Hematopoietic multipotent progenitor cell treated with erythropoietin and hydrocortisone succinate and interleukin-3 and kit ligand, for 6 days (in vitro differentiated cells): ENCODE measurements at regions not wholly inside any gene's neighbourhood (a gene's known extent, or its start where the extent isn't known, plus 50 kb on each side); places are given as distances from the start of the nearest gene placed in this dataset.
A peak's percentile ranks its signal among the peaks of the same experiment; 100 is the strongest.
"Not testable (repeated sequence)": the region's sequence is repeated elsewhere in the genome, so short reads cannot be mapped to it uniquely, and the experiment has no call there.

Source experiments
- DNase-seq: peaks from one replicate; pipeline ENCODE4 v3.0.0-alpha.2; 2015

DNA sequence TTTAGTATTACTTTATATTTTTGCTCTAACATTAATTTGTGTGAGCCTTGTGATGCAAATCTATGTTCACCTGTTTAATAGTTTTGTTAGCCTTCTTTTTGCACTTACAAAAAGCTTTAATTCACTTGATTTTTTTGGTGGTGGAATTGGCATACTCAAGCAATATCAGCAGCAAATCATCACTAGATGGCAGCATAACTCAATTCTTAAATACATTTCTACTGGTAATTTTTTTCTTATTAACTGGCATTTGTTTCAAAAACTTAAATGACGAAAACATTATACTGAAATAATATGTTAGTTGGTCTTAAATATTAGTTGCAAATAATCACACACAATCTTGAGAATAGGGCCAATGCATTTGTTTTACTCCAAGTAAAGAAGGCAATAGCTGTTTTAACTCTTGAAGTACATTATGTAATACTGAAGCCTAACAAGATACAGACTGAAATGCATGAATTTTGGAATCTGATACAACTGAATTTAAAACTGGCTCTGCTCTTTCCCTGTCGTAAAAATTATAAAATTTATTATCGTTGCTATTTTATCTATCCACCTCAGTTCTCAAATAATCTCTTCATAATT, 151.5 kb downstream of the ATXN7L3B start:
- peak; percentile 70 for DNase-seq

DNA sequence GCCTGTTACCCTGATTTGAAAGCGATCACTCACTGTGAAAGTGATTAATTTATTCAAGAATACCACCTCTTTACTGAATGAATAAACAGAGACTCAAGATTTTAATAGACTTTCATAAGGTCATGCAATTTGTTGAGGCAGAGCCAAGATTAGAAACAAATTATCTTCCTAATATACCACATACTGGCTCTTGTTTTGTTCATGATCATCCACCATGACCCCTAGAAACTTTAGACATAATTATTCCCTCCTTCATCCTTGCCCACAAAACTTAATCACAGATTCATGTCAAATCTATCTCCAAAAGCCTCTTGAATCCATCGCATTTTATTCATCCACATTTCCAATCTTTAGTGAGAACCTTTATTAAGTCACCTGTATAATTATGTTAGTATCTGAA, 152.3 kb downstream of the ATXN7L3B start:
- no peak for DNase-seq

- no peak for DNase-seq
Measured at GRCh38 chr12:74719447-74719846, 181.8 kb downstream of the ATXN7L3B start.

DNA sequence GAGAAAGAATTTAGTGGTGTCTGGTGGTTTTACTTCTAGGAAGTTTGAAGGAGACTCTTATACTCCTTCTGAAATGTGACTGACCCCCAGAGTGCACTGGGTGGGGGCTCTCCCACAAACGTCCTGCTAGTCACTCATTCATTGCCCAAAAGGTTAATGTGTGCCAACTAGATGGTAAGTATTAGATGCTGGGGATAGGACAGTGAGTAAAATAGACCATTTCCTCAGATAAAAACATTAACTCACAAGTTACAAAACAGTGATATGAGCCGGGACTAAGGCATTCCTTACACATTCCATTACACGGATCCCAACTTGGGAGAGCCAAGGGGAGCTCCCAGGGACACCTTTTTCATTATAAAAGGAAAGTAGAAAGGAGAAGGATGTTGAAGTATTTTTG, 185.1 kb downstream of the ATXN7L3B start:
- DNase-seq, result no peak

- DNase-seq, result peak; percentile 8
Measured at GRCh38 chr12:74725154-74725553, 187.5 kb downstream of the ATXN7L3B start.

GRCh38 chr12:74728006-74728405, 190.4 kb downstream of the ATXN7L3B start:
- no peak for DNase-seq

- no peak for DNase-seq
Measured at GRCh38 chr12:74732164-74732784, 194.6 kb downstream of the ATXN7L3B start.

DNA sequence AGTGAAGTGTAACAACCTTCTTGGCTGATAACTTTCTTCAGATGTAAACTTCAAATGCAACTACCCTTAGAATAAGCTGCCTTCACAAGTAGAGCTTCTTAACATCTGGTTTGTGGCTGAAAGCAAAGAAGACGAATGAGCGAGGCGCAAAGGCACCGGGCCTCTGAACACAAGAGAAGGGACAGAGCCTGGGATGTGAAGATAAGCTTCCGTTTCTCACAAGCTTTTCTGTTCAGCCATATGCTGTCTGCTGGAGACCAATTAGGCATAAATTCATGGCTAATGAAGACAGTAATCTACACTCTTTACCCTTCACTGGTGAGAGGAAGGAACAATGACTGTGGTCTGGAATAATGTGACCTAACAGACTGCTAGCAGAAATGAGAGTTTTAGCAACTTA, 195.2 kb downstream of the ATXN7L3B start:
- peak; percentile 53 for DNase-seq

DNA sequence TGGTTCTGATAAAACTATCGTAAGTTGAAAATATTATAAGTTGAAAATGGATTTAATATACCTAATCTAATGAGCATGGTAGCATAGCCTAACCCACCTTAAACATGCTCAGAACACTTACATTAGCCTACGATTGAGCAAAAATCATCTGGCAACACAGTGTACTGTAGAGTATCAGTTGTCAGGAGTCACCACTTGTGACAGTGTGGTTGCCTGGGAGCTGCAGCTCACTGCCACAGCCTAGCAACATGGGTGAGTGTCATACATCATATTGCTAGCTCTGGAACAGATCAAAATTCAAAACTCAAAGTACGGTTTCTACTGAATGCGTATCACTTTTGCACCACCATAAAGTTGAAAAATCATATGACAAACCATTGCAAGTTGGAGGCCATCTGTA, 203.5 kb downstream of the ATXN7L3B start:
- no peak for DNase-seq

DNA sequence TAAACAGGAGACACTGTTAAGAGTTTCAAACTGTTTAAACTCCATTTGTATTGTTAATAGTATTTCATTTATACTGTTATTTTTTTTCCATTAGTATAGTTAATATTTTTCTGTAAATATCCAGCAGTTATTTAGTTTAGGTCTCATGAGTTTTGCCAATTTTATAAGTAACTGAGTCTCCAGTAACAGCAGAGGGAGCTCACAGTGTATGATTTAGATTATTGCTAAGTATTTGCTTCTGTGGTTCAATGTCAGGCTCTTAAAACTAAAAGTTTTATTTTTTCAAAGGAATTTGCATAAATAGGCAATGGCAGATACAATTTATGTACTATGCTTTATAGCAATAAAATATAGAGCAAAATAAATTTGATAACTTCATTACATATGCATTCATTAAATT, 209.7 kb downstream of the ATXN7L3B start:
- DNase-seq, result no peak

DNA sequence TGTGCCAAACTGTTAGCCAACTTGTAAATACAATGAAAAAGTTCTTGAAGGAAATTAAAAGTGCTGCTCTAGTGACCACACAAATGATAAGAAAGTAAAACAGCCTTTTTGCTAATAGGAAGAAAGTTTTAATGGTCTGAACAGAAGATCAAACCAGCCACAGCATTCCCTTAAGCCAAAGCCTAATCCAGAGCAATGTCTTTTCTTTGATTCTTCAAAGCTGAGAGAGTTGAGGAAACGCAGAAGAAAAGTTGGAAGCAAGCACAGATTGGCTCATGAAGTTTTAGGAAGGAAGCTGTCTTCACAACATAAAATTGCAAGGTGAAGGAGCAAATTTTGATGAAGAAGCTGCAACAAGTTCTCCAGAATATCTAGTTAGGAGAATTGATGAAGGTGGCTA, 213.8 kb downstream of the ATXN7L3B start:
- no peak for DNase-seq

DNA sequence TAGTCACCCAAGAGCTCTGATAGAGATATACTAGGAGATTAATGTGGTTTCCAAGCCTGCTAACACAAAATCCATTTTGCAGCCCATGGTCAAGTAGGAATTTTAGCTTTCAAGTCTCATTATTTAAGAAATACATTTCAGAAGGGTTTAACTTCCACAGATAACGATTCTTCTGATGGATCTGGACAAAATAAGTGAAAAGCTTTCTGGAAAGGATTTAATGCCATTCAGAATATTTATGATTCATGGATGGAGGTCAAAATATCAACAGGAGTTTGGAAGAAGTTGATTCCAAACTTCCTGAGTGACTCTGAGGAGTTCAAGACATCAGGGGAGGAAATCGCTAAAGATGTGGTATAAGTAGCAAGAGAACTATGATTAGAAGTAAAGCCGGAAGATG, 214.6 kb downstream of the ATXN7L3B start:
- DNase-seq, result no peak

DNA sequence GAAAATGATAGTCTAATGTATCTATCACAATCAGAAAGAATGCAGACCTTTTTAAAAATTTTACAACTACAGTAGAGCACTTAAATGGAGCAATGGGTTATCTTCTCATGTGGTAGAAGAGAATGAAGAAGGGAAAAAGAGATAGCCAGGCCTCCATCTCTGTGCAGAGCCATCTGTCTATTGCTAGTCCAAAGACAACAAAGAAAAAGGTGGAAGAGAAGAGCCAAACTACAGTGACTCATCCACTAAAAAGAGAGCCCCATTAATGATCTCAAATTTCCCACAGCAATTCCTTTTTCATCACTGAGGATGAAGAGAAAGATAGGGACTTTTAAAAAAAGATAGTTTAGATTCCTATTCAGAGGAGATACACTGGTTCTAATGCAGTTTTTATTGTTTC, 232.9 kb downstream of the ATXN7L3B start:
- DNase-seq, result no peak

DNA sequence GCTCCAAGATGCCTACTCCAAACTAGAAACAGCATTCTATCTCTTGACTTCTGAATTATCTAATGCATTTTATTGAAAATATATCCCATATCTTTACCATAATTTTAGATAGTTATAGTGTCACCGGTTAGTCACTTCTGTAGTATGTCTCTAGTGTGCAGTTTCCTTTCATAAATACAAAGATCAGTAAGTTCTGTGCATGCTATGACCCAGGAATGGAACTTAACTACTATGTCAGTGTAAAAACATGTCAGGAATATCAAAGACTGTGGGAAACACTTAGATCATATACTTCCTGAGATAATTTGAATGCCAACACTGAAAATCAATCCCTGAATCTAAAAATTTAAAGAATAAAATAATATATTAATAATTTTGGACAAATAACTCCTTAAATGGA, 237.6 kb downstream of the ATXN7L3B start:
- DNase-seq, result no peak

DNA sequence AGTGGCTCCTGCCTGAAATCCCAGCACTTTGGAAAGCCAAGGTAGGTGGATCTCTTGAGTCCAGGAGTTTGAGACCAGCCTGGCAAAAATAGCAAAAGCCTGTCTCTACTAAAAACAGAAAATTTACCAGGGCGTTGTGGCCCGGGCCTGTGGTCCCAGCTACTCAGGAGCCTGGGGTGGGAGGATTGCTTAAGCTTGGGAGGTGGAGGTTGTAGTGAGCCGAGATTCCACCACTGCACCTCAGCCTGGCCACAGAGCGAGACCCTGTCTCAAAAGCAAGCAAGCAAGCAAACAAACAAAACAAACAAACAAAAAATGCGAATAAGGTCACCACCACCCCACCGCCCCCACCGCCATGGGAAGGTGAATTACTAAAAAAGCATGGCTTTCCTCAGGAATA, 238.7 kb downstream of the ATXN7L3B start:
- no peak for DNase-seq

- DNase-seq, result no peak
Measured at GRCh38 chr12:74780182-74780849, 242.7 kb downstream of the ATXN7L3B start.

GRCh38 chr12:74780850-74781241, 243.2 kb downstream of the ATXN7L3B start:
- not testable (repeated sequence) for DNase-seq

GRCh38 chr12:74781991-74782485, 244.4 kb downstream of the ATXN7L3B start:
- no peak for DNase-seq

GRCh38 chr12:74790931-74791330, 253.3 kb downstream of the ATXN7L3B start:
- no peak for DNase-seq

DNA sequence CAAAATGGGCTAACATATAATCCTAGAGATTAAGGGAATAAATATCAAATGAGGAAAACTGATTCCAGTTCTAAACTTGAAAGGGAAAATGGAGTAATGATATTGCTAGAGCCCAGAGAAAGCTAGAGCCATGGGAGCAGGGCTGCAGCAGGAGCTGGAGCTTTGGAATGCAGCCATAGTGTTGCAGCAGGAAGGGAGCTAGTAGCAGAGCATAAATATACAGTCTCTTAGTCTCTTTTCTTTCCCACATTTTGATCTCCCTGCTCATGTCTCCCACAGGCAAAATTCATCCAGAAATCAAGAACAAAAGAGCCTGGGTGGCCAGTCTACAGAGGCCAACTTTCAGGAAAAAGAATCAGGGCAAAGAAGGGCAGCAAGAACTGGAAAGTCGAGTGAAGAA, 253.7 kb downstream of the ATXN7L3B start:
- DNase-seq, result no peak

DNA sequence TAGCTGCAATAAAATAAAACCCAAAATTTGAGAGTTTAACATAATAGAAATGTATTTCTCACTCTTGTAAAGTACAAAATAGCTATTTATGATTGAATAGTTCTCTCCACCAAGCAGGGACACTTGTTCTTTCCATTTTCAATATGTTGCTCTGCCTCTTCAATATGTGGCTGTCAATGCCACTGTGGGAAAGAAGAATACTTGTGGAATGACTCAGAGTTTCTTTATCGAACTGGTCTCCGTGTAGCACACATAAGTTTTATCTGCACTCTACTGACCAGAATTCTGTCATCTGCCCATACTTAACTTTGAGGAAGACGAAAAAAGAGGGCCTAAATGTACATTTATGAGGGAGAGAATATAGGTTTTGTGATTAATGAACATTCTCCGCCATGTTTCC, 256.9 kb downstream of the ATXN7L3B start:
- DNase-seq, result no peak

DNA sequence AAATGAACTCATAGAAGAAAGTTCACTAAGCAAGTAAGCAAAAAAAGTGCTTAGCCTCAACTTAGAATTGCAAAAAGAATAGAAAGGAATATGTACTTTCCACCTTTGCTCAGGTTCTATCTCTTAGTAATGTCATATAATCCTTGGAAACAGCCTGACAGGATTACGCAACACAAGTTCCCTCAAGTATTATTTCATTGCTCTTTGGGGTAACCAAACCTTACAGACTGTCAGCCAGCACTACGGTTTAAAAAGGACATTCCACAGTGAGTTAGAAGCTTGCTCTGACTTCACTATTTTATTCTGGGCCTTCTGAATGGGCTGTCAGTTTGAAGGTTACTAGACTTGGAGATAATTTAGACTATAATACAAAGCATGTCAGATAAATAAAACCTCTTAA, 264.0 kb downstream of the ATXN7L3B start:
- no peak for DNase-seq

GRCh38 chr12:74816398-74817175, 279.0 kb downstream of the ATXN7L3B start:
- DNase-seq, result no peak

DNA sequence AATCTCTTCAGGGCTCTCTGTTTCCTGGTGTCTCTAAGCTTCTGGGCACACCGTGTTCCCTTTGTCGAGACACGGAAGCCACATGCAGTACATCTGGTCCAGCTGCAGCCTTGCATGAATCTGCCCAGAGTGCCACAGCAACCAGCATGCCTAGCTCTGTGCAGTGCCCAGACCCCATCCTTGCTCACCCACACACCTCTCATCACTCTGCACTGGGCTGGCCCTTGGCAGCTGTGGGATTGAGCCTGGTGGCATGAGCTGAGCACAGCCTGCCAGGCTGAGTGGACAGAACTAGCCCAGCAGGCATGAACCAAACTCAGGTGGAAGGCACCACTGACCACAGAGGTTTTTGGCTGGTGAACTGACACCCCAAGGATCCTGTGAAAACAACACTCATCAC, 279.9 kb downstream of the ATXN7L3B start:
- no peak for DNase-seq
